Esophagus (tissue), 2 donors: ENCODE measurements at regions not wholly inside any gene's neighbourhood (a gene's known extent, or its start where the extent isn't known, plus 50 kb on each side); places are given as distances from the start of the nearest gene placed in this dataset.
"Not testable (repeated sequence)": the region's sequence is repeated elsewhere in the genome, so short reads cannot be mapped to it uniquely, and the experiment has no call there.

ENCODE experiments used
- H3K27ac ChIP-seq, 2 donors: one replicate each; pipeline ENCODE4 v1.5.1; 2013; ENCODE audit warnings: low read depth in 2 of 2, mild to moderate bottlenecking in 2 of 2, inconsistent platforms in 1 of 2, low read length in 1 of 2, moderate library complexity in 1 of 2
- H3K27me3 ChIP-seq, 2 donors: one replicate each; pipeline ENCODE4 v1.6.1; 2013; ENCODE audit warnings: low read length in 2 of 2, control low read depth in 1 of 2, mild to moderate bottlenecking in 1 of 2; ENCODE audit not compliant: insufficient read depth in 2 of 2, control insufficient read depth in 1 of 2
- H3K36me3 ChIP-seq, 2 donors: one replicate each; pipeline ENCODE4 v1.6.1; 2013; ENCODE audit warnings: low read length in 1 of 2; ENCODE audit not compliant: control insufficient read depth in 2 of 2, insufficient read depth in 2 of 2
- H3K4me1 ChIP-seq, 2 donors: one replicate each; pipeline ENCODE4 v1.6.1; 2013; ENCODE audit warnings: low read length in 1 of 2; ENCODE audit not compliant: control insufficient read depth in 2 of 2, insufficient read depth in 2 of 2
- H3K4me3 ChIP-seq, 2 donors: one replicate each; pipeline ENCODE4 v1.5.1; 2013; ENCODE audit warnings: low read length in 2 of 2, mild to moderate bottlenecking in 2 of 2, low read depth in 1 of 2, moderate library complexity in 1 of 2
- H3K9me3 ChIP-seq, 2 donors: one replicate each; pipeline ENCODE4 v1.6.1; 2013; ENCODE audit warnings: mild to moderate bottlenecking in 2 of 2, low read depth in 1 of 2, low read length in 1 of 2, moderate library complexity in 1 of 2; ENCODE audit not compliant: control insufficient read depth in 2 of 2, insufficient read depth in 1 of 2
- WGBS, 2 donors: extraction: QIAGEN DNeasy Blood & Tissue Kit; methylation state at CpG; one replicate each; pipeline ENCODE4 v1.1.7; 2013; 5-methylcytosine and 5-hydroxymethylcytosine counted together
- donor health status: healthy with polysubstance abuse.
- donor health status: Bipolar disorder and iron deficiency.

GRCh38 chr2:147147802-147148201 lies 697.0 kb upstream of the ACVR2A start:
- H3K27me3 ChIP-seq: no peaks in the 10 kb centered on the region
- 71% methylated on average over 2 of the region's 2 CpGs for WGBS, 2 donors
- H3K4me3 ChIP-seq: no peak overlapping the region
- H3K36me3 ChIP-seq: no peaks in the 10 kb centered on the region
- H3K9me3 ChIP-seq: peaks cover 2 to 4% of the 10 kb centered on the region in 2 donors
- H3K4me1 ChIP-seq: no peaks in the 10 kb centered on the region
- H3K27ac ChIP-seq: no peak overlapping the region

GRCh38 chr2:147141930-147142329 lies 702.9 kb upstream of the ACVR2A start:
- no peaks in the 10 kb centered on the region for H3K9me3 ChIP-seq
- 92 to 95% methylated on average over 4 of the region's 4 CpGs for WGBS, 2 donors
- H3K27ac ChIP-seq: no peak overlapping the region
- no peaks in the 10 kb centered on the region for H3K27me3 ChIP-seq
- no peaks in the 10 kb centered on the region for H3K4me1 ChIP-seq
- no peak overlapping the region for H3K4me3 ChIP-seq
- no peaks in the 10 kb centered on the region for H3K36me3 ChIP-seq

GRCh38 chr2:147139732-147140131 lies 705.1 kb upstream of the ACVR2A start:
- H3K4me1 ChIP-seq, H3K9me3 ChIP-seq, H3K4me3 ChIP-seq, H3K27me3 ChIP-seq, H3K36me3 ChIP-seq, H3K27ac ChIP-seq: not testable (repeated sequence)
- 77 to 84% methylated on average over 2 of the region's 2 CpGs for WGBS, 2 donors

- H3K4me3 ChIP-seq: no peak overlapping the region
- no peaks in the 10 kb centered on the region for H3K36me3 ChIP-seq
- 66 to 68% methylated on average over 3 of the region's 3 CpGs for WGBS, 2 donors
Measured at GRCh38 chr2:147137711-147138110, 707.1 kb upstream of the ACVR2A start.

GRCh38 chr2:147135376-147135775 lies 709.5 kb upstream of the ACVR2A start:
- Histone ChIP-seq H3K4me3 (no peak overlapping the region), H3K4me1 (no peaks in the 10 kb centered on the region), H3K27ac (no peak overlapping the region), H3K36me3 (no peaks in the 10 kb centered on the region), H3K9me3 (no peaks in the 10 kb centered on the region), H3K27me3 (no peaks in the 10 kb centered on the region)
- WGBS, 2 donors: 70% methylated on average over 5 of the region's 5 CpGs

More at GRCh38 chr2:147137711-147138110, 707.1 kb upstream of the ACVR2A start:
- H3K27me3 ChIP-seq: no peaks in the 10 kb centered on the region
- no peak overlapping the region for H3K27ac ChIP-seq
- H3K9me3 ChIP-seq: no peaks in the 10 kb centered on the region
- H3K4me1 ChIP-seq: no peaks in the 10 kb centered on the region

GRCh38 chr2:147133286-147133908 lies 711.4 kb upstream of the ACVR2A start:
- Histone ChIP-seq H3K27ac (no peak overlapping the region), H3K4me3 (no peak overlapping the region), H3K9me3 (no peaks in the 10 kb centered on the region), H3K4me1 (no peaks in the 10 kb centered on the region), H3K27me3 (no peaks in the 10 kb centered on the region), H3K36me3 (no peaks in the 10 kb centered on the region)
- 64 to 67% methylated on average over 4 of the region's 4 CpGs for WGBS, 2 donors

- H3K36me3 ChIP-seq: no peaks in the 10 kb centered on the region
- no peak overlapping the region for H3K27ac ChIP-seq
- H3K4me1 ChIP-seq: no peaks in the 10 kb centered on the region
- WGBS, 2 donors: 90 to 94% methylated on average over 2 of the region's 2 CpGs
- H3K9me3 ChIP-seq: no peaks in the 10 kb centered on the region
- H3K4me3 ChIP-seq: no peak overlapping the region
- no peaks in the 10 kb centered on the region for H3K27me3 ChIP-seq
Measured at GRCh38 chr2:147125145-147125544, 719.7 kb upstream of the ACVR2A start.

- H3K27ac ChIP-seq: no peak overlapping the region
- no peak overlapping the region for H3K4me3 ChIP-seq
- H3K9me3 ChIP-seq: no peaks in the 10 kb centered on the region
- no peaks in the 10 kb centered on the region for H3K4me1 ChIP-seq
- no peaks in the 10 kb centered on the region for H3K27me3 ChIP-seq
- H3K36me3 ChIP-seq: no peaks in the 10 kb centered on the region
- WGBS, 2 donors: 85 to 92% methylated on average over 3 of the region's 3 CpGs
Measured at GRCh38 chr2:147122944-147123343, 721.9 kb upstream of the ACVR2A start.

- H3K4me3 ChIP-seq: no peak overlapping the region
- no peaks in the 10 kb centered on the region for H3K36me3 ChIP-seq
- no peak overlapping the region for H3K27ac ChIP-seq
- no peaks in the 10 kb centered on the region for H3K9me3 ChIP-seq
- no peaks in the 10 kb centered on the region for H3K27me3 ChIP-seq
- 84 to 91% methylated on average over 4 of the region's 4 CpGs for WGBS, 2 donors
- no peaks in the 10 kb centered on the region for H3K4me1 ChIP-seq
Measured at GRCh38 chr2:147110962-147111361, 733.9 kb upstream of the ACVR2A start.

- Histone ChIP-seq H3K27me3 (no peaks in the 10 kb centered on the region), H3K9me3 (no peaks in the 10 kb centered on the region), H3K4me3 (no peak overlapping the region), H3K27ac (no peak overlapping the region), H3K4me1 (no peaks in the 10 kb centered on the region), H3K36me3 (no peaks in the 10 kb centered on the region)
- WGBS, 2 donors: 33 to 43% methylated on average over 4 of the region's 4 CpGs
Measured at GRCh38 chr2:147110317-147110716, 734.5 kb upstream of the ACVR2A start.
